DOHH2 (cell line): ENCODE measurements at regions not wholly inside any gene's neighbourhood (a gene's known extent, or its start where the extent isn't known, plus 50 kb on each side); places are given as distances from the start of the nearest gene placed in this dataset.

Source experiments
- CTCF ChIP-seq: fragments of 200-600 bp; sonication (generic); IDR thresholded peaks from one replicate; pipeline ENCODE4 v1.5.1; 2014; ENCODE audit warnings: antibody characterized with exemption, mild to moderate bottlenecking, low read depth, low read length; ENCODE audit not compliant: poor library complexity, severe bottlenecking
- EZH2phosphoT487 ChIP-seq: fragments of 200-600 bp; sonication (generic); IDR thresholded peaks from 2 replicates; pipeline ENCODE4 v1.6.1; 2017; ENCODE audit warnings: borderline replicate concordance, mild to moderate bottlenecking, antibody characterized with exemption, low read length, moderate library complexity, mixed read lengths

GRCh38 chr3:34865346-34865745, 774.0 kb upstream of the ARPP21 start:
- TF ChIP-seq CTCF, result no peak
- no peak for TF ChIP-seq EZH2phosphoT487
